CD4-positive, alpha-beta T cell treated with Interleukin-21 for 1 hour (primary cell): ENCODE measurements at regions not wholly inside any gene's neighbourhood (a gene's known extent, or its start where the extent isn't known, plus 50 kb on each side); places are given as distances from the start of the nearest gene placed in this dataset.

Experiments
- DNase-seq: peaks from one replicate; pipeline ENCODE4 v3.0.0-alpha.2; 2020

- no peak for DNase-seq
These were observed 231.5 kb downstream of the C6orf118 start for GRCh38 chr6:165077876-165078275.

DNA sequence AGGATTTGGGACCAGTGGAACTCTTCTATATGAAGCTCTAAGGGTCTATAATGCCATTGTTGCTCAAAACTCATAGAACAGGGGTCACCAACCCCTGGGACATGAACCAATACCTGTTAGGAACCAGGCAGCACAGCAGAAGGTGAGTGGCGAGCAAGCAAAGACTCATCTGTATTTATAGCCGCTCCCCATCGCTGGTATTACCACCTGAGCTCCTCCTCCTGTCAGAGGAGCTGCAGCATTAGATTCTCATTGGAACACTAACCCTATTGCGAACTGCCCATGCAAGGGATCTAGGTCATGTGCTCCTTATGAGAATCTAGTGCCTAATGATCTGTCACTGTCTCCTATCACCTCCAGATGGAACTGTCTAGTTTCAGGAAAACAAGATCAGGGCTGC lies 237.5 kb downstream of the C6orf118 start:
- no peak for DNase-seq

GRCh38 chr6:165060720-165061119 lies 248.7 kb downstream of the C6orf118 start:
- DNase-seq = no peak

DNA sequence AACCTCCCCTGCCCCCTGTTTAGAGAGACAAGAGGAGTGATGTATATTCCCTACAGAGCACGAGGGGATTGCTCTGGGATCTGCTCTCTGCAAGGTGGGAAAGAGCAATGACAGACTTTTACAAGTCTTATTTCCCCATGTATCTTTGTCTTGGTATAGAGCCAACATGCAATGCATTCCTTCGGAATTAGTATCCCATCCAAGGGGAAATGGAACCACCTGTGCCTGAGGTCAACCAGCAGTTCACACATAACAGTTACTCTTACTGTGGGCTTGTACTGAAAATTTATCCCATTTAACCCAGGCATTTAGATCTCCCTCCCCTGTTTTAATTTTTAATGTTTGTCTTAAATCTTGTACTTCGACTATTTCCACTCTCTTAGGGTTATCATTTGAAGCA lies 250.4 kb downstream of the C6orf118 start:
- DNase-seq = no peak

DNA sequence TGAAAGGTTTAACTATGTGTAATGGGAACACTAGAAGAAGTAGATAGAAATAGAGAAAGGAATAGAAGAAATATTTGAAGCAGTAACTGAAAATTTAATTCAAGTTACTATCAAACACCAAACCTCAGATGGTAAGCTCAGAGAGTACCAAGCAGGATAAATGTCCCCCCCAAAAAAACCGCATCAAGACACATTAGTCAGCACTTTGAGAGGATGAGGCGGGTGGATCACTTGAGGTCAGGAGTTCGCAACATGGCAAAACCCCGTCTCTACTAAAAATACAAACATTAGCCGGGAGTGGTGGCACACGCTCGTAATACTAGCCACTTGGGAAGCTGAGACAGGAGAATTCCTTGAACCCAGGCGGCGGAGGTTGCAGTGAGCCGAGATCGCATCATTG lies 253.1 kb downstream of the C6orf118 start:
- DNase-seq = no peak

DNA sequence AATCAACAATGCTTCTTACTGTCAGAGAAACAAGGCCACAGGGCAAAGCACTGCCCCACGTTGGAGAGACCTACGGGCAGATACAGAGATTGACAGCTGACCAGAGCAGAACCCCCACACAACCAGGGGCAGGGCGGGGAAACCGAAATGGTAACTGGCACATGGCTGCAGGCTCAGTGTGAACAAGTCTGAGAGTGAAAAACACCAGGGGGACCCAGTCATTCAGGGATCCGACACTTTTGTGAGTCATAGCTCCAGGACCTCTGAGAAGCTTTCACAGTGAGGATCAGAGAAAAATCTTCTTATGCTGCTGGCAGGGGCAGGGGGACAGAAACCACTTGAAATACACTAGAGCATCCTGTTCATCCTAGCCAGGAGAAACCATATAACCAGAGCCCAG lies 254.2 kb downstream of the C6orf118 start:
- no peak for DNase-seq

GRCh38 chr6:165052561-165053480 lies 256.6 kb downstream of the C6orf118 start:
- DNase-seq = no peak

- no peak for DNase-seq
These were observed 260.0 kb downstream of the C6orf118 start for GRCh38 chr6:165049362-165049761.

DNA sequence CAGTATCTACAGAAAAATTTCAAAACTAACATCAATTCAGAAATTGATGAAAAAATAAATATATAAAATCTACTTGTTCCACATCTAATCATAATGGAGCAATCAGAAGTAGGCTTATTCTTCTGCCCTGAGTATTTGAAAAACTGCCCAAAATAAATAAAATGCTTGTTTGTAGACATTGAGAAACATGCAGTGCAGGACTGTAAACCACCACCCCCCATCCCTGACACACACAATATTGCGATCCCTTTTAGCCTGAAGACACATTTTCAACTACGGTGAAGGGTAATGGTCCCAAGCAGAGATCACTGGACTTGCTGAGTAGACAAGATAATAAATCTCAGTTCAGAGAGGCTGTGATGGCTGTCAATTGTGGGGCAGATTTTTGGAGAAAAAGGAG lies 261.5 kb downstream of the C6orf118 start:
- no peak for DNase-seq

DNA sequence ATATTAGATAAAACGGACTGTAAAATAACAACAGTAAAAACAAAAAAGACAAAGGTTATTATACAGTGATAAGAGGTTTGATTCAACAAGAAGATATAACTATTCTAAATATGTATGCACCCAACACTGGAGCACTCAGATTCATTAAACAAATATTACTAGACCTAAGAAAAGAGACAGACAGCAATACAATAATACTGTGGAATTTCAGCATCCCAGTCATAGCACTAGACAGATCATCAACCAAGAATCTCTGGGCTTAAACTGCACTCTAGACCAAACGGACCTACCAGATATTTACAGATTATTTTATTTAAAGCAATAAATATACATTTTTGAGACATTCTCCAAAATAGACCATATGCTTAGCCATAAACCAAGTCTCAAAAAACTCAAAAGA lies 263.8 kb downstream of the C6orf118 start:
- DNase-seq = no peak

GRCh38 chr6:165042912-165043311 lies 266.5 kb downstream of the C6orf118 start:
- no peak for DNase-seq

GRCh38 chr6:165040440-165040839 lies 269.0 kb downstream of the C6orf118 start:
- no peak for DNase-seq

DNA sequence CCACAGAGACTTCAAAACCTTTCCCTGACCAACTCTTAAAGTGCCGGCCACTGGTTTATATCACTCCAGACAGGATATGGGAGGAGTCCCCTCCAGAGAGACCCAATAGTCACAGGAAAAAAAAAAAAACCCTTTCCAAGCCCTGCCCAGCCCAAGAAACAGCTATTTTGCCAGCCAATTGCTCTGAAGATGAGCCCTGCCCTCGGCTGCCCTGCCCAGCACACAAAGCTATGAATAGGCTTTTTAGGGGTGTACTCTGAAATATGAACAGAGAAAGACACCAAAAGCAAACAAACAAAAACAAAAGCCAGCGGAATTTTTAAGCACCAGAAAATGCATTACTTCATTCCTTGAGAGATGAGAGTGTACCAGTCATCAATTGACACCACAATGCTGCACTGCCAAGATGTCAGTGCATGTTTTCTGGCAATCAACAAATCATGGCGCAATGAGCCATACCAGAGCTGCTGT lies 275.1 kb downstream of the C6orf118 start:
- no peak for DNase-seq

DNA sequence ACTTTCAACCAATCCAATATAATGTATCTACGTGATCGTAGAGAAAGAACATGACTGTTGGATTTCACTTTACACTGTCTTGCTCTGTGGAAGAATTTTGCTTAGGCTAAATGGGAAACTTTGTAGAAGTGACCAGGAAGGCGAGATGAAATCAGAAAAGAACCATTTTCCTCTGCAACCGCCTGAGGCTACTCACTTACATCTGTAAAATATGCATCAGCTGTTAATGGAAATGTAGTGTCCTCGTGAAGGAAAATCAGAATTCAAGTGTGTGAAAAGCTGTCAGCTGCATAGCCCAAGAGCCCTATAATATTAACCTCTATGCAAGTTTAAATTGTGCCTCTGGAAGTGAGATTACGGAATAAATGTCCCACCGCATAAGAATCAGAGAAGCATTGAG lies 277.9 kb downstream of the C6orf118 start:
- DNase-seq = no peak

DNA sequence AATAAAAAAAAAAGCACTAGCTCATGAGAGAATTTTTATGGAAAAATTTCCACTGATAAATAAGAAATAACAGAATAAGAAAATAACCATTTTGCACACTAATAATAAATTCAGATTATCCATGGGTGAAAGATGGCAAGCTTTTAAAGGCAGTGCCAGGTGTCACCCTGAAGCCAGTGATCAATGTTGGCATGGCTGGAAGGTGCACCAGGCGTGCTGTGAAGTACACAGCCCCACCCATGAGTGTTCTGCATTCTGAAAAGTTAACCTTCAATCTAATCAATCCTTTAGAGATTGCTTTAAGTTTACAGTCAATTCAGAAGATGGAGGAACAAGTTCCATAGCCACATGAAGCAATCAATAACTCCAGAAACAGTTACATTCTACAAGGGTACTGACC lies 284.4 kb downstream of the C6orf118 start:
- no peak for DNase-seq

DNA sequence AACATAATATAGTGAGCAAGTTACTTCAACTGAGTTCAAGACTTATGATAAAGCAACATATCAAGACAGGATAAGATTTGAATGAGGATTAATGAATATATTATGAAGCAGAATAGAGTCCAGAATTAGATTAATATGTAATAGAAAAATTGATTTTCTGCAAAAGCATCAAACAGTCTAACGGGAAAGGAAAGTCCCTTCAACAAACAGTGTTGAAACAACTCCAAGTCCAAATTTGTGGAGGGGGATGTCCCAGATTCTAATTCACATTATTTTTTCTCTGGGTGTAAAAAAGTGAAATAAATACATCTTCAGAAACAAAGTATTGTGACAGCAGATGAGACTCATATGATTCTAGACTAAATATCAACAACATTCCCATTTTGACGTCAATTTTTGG lies 289.7 kb downstream of the C6orf118 start:
- DNase-seq = no peak

DNA sequence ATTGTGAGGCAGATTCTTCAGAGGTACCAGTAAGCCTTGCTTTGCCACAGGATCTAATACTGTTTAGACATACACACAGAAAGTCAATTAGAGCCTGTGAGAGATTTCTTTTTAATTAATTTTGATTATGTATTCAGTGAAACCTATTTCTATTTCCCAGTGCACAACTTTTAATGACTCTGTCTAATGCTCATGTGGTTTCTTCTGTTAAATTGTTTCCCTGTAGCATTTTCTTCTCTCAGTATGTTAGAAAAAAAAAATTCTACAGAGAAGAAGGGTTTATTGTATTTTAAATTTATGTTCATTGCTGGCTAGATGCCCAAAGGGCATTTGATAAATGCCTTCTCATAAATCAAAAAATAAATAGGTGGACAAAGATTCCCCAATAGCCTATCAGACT lies 293.7 kb downstream of the C6orf118 start:
- no peak for DNase-seq

- DNase-seq = no peak
These were observed 295.7 kb downstream of the C6orf118 start for GRCh38 chr6:165013701-165014100.

- DNase-seq = no peak
These were observed 297.2 kb downstream of the C6orf118 start for GRCh38 chr6:165012183-165012582.

GRCh38 chr6:165010556-165011535 lies 298.6 kb downstream of the C6orf118 start:
- DNase-seq = no peak

GRCh38 chr6:165008971-165009370 lies 300.4 kb downstream of the C6orf118 start:
- no peak for DNase-seq

DNA sequence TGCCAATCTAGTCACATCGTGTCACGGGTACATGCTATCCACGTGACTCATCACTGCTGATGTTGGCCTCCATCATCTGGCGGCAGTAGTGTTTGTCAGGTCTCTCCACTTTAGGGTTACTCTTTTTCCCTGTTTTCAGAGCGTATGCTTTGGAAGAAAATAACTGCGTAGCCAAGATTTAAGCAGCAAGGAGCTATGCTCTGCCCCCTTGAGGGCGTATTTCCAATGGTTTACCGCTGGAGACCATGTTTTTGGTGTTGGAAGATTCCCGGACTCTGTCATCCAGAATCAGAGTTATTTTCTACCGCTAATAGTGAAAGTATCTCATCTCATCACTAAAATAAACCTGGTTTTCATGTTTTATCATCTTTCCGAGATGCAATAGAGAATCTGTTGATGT lies 306.5 kb downstream of the C6orf118 start:
- no peak for DNase-seq

DNA sequence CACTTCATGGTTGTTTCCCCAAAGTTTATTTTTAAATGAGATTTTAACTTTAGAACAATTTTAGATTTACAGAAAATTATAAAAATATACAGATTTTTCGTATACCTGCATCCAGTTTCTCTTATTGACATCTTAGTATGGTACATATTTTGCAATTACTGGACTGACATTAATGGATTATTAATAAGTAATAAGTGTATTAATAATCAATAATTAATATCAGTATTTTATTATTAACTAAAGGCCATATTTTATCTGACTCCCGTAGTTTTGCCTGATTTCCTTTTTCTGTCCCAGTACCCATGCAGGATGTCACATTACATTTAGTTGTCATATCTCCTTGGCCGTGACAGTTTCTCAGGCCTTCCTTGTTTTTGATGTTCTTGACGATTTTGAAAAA lies 307.0 kb downstream of the C6orf118 start:
- DNase-seq = no peak
